Esophagus squamous epithelium (tissue), 4 donors: ENCODE measurements at regions not wholly inside any gene's neighbourhood (a gene's known extent, or its start where the extent isn't known, plus 50 kb on each side); places are given as distances from the start of the nearest gene placed in this dataset.
"Not testable (repeated sequence)": the region's sequence is repeated elsewhere in the genome, so short reads cannot be mapped to it uniquely, and the experiment has no call there.

Source experiments
- POLR2A ChIP-seq, 4 donors: fragments of 450-650 bp; IDR thresholded peaks; one replicate each; pipeline ENCODE4 v1.6.1; 2017; ENCODE audit warnings: antibody characterized with exemption in 4 of 4, mild to moderate bottlenecking in 4 of 4, moderate library complexity in 3 of 4
- TF ChIP-seq, protein P1 (sequence below), 6 experiments: fragments of 450-650 bp in 4 of 6; fragments of 200-600 bp in 2 of 6; sonication (generic) in 2 of 6; IDR thresholded peaks; one replicate each; pipeline ENCODE4 v1.5.1; 2016 to 2019; ENCODE audit warnings: antibody characterized with exemption in 6 of 6, mild to moderate bottlenecking in 4 of 6, moderate library complexity in 4 of 6

DNA sequence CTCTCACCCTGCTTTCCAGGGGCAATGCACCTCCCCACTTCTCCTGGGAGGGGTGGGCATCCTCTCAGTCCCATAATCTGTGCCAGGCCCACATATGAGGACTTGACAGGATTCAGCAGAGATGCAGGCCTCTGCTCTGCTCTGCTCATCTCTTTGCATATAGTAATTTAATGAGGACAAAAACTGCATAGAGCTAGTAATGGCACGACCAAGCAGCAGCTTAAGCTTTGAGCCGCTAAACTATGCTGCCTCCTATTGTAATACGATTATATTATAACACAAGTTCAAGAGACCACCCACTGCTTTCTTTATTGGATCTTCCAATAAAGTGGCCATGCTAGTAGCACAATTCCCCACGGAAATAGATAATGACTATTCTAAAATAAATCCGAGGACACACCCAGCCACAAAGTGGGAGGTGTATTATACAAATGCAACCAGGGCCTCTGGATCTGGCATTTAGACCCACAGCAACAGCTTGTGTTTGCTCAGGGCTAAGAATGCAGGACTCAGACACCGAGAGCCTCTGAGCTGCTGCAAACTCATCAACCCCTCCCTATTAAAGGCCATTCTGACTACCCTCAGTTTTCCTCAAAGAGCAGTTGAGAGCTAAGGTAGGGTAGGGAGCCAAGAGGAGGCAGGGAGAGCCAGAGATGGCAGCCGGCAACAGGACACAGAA lies 93.6 kb upstream of the PLGLB2 start:
- TF ChIP-seq POLR2A (IDR thresholded peaks at IDR 0.05) = not testable (repeated sequence)
- TF ChIP-seq, protein P1, sequence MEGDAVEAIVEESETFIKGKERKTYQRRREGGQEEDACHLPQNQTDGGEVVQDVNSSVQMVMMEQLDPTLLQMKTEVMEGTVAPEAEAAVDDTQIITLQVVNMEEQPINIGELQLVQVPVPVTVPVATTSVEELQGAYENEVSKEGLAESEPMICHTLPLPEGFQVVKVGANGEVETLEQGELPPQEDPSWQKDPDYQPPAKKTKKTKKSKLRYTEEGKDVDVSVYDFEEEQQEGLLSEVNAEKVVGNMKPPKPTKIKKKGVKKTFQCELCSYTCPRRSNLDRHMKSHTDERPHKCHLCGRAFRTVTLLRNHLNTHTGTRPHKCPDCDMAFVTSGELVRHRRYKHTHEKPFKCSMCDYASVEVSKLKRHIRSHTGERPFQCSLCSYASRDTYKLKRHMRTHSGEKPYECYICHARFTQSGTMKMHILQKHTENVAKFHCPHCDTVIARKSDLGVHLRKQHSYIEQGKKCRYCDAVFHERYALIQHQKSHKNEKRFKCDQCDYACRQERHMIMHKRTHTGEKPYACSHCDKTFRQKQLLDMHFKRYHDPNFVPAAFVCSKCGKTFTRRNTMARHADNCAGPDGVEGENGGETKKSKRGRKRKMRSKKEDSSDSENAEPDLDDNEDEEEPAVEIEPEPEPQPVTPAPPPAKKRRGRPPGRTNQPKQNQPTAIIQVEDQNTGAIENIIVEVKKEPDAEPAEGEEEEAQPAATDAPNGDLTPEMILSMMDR (IDR thresholded peaks at IDR 0.05) = not testable (repeated sequence)
